NCI-H510A (cell line): ENCODE measurements at regions not wholly inside any gene's neighbourhood (a gene's known extent, or its start where the extent isn't known, plus 50 kb on each side); places are given as distances from the start of the nearest gene placed in this dataset.
"Not testable (repeated sequence)": the region's sequence is repeated elsewhere in the genome, so short reads cannot be mapped to it uniquely, and the experiment has no call there.

Source experiments
- DNase-seq: peaks from one replicate; lab custom pipeline; 2025; lab: John Stamatoyannopoulos, UW

- not testable (repeated sequence) for DNase-seq
Observed at GRCh38 chr13:31607531-31607930, 131.8 kb upstream of the RXFP2 start.

DNA sequence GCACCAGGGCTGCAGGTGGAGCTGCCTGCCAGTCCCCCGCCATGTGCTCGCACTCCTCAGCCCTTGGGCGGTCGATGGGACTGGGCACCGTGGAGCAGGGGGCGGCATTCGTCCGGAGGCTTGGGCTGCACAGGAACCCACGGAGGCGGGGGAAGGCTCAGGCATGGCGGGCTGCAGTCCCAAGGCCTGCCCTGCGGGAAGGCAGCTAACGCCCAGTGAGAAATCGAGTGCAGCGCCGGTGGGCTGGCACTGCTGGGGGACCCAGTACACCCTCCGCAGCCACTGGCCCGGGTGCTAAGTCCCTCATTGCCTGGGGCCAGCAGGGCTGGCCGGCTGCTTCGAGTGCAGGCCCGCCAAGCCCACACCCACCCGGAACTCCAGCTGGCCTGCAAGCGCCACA, 130.5 kb upstream of the RXFP2 start:
- DNase-seq: not testable (repeated sequence)

DNA sequence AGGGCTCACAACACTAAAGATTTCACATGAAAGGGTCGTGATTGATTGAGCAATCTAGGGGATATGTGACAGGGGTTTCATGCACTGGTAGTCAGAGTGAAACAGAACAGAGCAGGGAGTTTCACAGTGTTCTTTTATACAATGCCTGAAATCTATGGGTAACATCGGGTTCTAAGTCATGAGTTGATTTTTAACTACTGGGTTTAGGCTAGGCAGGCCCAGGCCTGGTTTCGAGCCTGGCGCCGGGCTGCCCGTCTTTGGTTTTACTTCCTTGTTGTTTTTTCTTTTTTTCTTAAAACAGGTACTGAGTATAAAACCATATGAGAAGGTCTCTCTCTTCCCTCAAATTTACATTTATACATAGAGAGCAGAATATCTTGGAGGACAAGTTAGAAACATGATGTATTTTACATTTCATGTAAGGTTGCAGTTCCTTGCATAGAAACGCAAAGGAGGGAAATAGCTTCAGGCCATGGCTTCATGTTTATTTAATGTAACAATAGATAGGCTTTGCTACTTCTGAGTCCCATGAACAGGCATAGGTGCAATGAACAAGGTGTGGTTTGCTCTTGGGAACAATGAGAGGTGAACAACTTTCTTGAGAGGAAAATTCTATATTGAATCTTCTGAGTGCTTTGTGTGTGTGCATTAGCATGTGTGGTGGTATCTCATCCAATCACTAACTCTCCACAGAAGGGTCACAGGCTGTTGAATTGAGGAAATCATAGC, 128.9 kb upstream of the RXFP2 start:
- DNase-seq: no peak

GRCh38 chr13:31611214-31611613, 128.1 kb upstream of the RXFP2 start:
- DNase-seq: no peak

DNA sequence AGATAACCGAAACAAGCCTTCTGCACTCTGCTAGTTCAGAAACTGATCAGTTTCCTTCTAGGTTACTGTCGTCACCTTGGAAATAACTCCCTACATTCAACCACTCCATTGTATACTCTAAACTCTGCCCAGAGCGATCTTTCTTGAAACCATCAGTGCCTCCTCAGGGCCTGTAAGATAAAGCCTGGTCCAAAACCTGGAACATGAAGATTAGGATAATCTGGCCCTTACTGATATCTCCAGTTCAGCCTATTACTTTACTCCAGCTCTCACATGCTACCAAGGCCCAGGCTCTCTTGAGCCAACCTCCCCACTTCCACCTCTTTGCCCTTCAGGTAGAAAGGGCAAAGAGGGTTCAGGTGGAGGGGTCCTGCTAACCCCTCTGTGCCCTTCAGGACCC, 125.3 kb upstream of the RXFP2 start:
- DNase-seq: no peak

- no peak for DNase-seq
Observed at GRCh38 chr13:31614704-31615103, 124.6 kb upstream of the RXFP2 start.

DNA sequence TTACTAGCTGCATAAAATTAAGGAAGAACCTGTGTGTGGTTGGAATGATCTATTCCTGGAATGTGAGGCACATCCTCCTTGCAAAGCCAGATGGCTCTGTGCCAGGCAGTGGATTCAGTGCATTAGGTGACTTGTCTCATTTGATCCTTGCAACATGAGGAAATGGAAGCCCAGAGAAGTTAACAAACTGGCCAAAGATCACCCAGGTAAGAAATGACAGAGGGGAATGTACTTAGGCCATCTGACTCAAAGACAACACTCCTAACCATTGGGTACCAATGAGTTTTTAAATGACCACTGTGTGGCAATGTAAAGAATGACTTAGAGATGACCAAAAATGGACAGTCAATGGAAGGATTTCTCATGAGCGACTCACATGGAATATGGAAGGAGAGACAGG, 114.2 kb upstream of the RXFP2 start:
- DNase-seq: no peak

DNA sequence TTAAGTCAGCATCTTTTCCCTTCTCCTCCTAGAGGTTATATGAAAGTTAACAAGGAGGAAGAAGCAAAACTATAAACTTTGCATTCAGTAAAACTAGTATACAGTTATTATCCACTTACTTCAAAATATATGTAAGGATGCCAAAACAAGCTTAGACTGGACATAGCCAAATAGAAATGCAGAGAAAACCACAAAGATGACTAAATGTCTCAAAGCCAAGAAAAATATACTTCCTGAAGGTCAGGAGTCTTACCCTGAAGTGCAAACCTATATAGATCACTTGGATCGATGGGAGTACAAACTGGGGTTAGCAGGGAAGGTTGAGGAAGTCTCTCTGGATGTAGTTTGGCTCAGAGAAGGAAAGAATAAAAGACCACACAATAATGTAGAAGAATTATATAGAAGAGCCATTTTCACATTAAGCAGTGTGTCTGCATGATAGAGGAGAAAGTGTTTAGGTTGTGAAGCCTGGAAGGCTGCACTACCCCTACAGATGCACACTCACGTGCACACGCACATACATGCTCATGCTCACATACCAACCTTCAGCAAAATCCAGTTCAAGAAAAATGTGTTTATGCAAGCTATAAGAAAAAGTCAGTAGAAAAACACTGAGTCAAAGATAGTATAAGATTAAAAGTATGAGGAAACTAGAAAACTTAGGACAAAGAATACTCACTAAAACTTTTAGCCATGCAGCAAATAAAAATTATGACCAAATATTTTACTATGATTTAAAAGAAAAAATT, 112.1 kb upstream of the RXFP2 start:
- no peak for DNase-seq

DNA sequence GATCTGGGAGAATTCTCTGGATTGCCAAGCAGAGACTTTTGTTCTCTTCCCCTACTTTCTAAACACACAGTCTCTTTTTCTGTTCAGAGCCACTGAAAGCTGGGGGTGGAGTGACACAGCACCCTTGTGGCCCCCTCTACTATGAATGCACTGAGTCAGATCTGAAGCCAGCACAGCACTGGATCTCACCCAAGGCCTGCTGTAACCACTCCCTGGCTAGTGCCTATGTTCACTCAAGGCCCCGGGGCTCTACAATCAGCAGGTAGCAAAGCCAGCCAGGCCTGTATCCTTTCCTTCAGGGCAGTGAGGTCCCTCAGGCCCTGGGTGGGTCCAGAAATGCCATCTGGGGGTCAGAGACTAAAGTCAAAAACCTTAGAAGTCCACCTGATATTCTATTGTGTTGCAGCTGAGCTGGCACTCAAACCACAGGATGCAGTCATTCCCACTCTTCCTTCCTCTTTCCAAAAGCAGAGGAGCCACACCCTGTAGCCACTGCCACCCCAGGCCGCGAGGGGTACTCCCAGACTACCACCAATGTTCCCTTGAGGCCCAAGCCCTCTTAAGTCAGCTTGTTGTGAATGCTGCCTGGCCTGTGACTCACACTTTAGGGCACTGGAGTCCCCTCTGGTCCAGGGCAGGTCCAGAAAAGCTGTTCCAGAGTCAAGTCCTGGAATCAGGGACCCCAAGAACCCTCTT, 110.1 kb upstream of the RXFP2 start:
- no peak for DNase-seq

DNA sequence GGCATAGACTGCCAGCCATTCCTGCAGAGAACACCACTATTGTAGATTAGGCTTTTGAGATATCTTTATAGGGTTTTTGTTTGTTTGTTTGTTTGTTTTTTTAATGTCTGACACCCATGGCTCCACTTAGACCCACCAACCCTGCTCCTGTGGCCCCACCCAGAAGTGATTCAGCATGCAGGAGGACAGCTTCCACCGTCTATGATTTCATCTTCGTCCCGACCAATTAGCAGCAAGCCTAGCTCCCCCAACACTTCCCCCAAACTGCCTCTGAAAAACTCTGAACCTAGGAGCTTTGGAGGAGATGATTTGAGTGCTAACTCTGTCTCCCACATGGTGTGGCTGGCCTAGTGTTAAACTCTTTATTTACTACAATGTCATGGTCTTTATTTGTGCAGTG, 108.3 kb upstream of the RXFP2 start:
- DNase-seq: no peak

GRCh38 chr13:31631746-31632145, 107.6 kb upstream of the RXFP2 start:
- no peak for DNase-seq

GRCh38 chr13:31638577-31638976, 100.7 kb upstream of the RXFP2 start:
- no peak for DNase-seq

DNA sequence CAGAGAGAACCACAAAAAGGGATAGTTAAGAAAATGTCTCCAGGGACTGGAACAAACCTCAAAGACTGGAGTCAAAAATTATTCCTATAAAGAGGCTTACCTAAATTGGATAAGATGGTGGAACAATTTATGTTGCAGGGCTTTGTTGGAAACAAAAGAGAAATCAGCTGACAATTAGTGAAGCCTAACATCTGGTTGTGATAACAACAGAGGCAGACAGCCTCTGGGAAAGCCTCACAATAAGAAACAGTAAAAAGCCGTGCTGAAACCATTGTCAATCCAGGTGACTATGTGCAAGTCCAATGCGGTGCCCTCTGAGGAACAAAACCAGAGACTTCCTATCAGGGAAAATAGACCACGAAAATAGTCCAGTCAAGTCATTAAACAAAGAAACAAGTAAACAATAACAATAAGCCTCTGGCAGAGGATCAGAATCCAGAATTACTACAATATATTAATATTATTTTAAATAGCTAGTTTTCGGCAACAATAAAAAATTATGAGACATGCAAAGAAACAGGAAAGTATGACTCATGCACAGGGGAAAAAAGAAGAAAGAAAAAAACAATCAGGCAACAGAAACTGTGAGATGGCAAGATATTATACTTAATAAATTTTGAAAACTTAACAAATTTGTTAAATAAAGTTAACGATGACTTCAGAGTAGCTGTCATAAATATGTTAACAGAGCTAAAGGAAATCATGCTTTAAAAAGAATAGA, 99.7 kb upstream of the RXFP2 start:
- no peak for DNase-seq

GRCh38 chr13:31649766-31650165, 89.6 kb upstream of the RXFP2 start:
- DNase-seq: no peak

DNA sequence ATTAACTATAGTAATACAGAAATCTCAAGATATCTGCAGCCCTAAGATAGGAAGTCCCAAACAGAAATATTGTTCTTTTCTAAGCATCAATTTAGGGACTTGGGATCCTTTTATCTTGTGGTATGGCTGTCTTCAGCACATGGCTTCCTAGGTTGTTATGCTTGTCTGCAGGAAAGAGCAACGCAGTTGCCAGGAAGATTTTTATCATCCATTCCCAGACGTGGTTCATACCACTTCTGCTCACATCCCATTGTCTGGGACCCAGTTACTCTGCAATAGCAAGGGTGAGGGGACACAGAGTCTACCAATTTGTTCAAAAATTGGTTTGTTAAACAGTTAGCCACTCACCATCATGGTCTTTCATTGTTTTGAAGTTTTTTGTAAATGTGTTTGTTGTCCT, 85.6 kb upstream of the RXFP2 start:
- DNase-seq: no peak

- DNase-seq: no peak
Observed at GRCh38 chr13:31663880-31664585, 75.3 kb upstream of the RXFP2 start.

DNA sequence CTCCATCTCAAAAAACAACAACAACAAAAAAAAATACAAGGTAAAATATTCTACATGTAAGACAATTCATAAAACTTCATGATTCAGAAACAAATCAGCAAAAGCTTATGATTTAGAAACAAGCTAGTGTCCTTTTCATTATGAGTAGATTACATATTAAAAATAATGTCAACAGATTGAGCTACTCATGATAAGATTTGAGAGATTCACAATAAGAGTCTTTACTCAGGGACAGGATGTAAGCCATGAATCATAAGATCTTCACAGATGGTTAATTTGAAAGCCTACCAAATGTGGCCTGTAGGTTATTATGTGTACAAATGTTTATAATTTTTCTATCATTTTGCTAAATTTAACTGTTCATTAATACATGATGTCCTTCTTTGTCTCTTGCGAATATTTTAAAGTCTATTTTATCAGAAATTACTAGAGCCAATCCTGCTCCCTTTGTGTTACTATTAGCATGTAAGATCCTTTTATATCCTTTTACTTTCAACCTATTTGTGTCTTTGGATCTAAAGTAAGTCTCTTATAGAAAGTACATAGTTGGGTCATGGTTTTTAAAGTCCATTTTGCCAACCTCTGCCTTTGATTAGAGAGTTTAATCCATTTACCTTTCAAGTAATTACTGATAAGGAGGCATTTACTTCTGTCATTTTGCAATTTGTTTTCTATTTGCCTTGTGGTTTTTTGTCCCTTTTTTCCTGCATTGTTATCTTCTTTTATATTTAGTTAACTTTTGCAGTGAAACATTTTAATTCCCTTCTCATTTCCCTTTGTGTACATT, 68.3 kb upstream of the RXFP2 start:
- no peak for DNase-seq

DNA sequence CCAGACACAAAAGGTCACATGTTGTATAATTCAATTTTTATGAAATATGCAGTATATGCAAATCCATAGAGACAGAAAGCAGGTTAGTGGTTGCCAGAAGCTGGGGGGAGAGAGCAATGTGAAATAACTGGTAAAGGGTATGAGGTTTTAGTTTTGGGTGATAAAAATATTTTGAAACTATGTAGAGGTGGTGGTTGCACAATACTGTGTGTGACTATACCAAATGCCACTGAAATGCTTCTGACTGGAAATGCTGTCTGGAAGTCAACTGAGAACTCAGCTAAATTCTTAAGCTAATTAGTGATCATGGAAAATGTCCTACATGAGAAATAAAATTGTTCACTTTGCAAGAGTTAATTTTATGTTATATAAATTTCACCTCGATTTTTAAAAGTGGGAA, 65.3 kb upstream of the RXFP2 start:
- DNase-seq: no peak

GRCh38 chr13:31675440-31675953, 63.8 kb upstream of the RXFP2 start:
- no peak for DNase-seq

GRCh38 chr13:31681133-31681532, 58.2 kb upstream of the RXFP2 start:
- no peak for DNase-seq

GRCh38 chr13:31684466-31684865, 54.9 kb upstream of the RXFP2 start:
- no peak for DNase-seq
